Activated CD4-positive, alpha-beta T cell treated with anti-CD3 and anti-CD28 coated beads, Interleukin-2, amount 50 U/mL, for 1 hour (primary cell): ENCODE measurements at regions not wholly inside any gene's neighbourhood (a gene's known extent, or its start where the extent isn't known, plus 50 kb on each side); places are given as distances from the start of the nearest gene placed in this dataset.

Experiments
- DNase-seq: peaks from one replicate; pipeline ENCODE4 v3.0.0-alpha.2; 2020

GRCh38 chr2:4265936-4266335, 562.6 kb downstream of the DCDC2C start:
- DNase-seq = no peak

GRCh38 chr2:4269885-4270284, 566.5 kb downstream of the DCDC2C start:
- no peak for DNase-seq

- DNase-seq = no peak
Measured at GRCh38 chr2:4272261-4272858, 569.0 kb downstream of the DCDC2C start.

- DNase-seq = no peak
Measured at GRCh38 chr2:4278392-4278791, 575.0 kb downstream of the DCDC2C start.

GRCh38 chr2:4279431-4279830, 576.1 kb downstream of the DCDC2C start:
- no peak for DNase-seq

GRCh38 chr2:4291430-4291829, 588.1 kb downstream of the DCDC2C start:
- DNase-seq = no peak

GRCh38 chr2:4295680-4296079, 592.3 kb downstream of the DCDC2C start:
- no peak for DNase-seq

GRCh38 chr2:4300616-4301015, 597.2 kb downstream of the DCDC2C start:
- DNase-seq = no peak

GRCh38 chr2:4324531-4324930, 621.2 kb downstream of the DCDC2C start:
- DNase-seq = no peak

GRCh38 chr2:4336864-4337263, 633.5 kb downstream of the DCDC2C start:
- DNase-seq = no peak

GRCh38 chr2:4338345-4338744, 635.0 kb downstream of the DCDC2C start:
- no peak for DNase-seq

GRCh38 chr2:4340536-4340935, 637.2 kb downstream of the DCDC2C start:
- no peak for DNase-seq

- no peak for DNase-seq
Measured at GRCh38 chr2:4346628-4347027, 643.3 kb downstream of the DCDC2C start.

GRCh38 chr2:4353668-4354067, 650.3 kb downstream of the DCDC2C start:
- DNase-seq = no peak

GRCh38 chr2:4354164-4354563, 650.8 kb downstream of the DCDC2C start:
- DNase-seq = no peak

GRCh38 chr2:4354678-4355077, 651.3 kb downstream of the DCDC2C start:
- no peak for DNase-seq

- no peak for DNase-seq
Measured at GRCh38 chr2:4356109-4356508, 652.7 kb downstream of the DCDC2C start.

GRCh38 chr2:4356541-4356940, 653.2 kb downstream of the DCDC2C start:
- no peak for DNase-seq

GRCh38 chr2:4357121-4357520, 653.7 kb downstream of the DCDC2C start:
- DNase-seq = no peak

- DNase-seq = no peak
Measured at GRCh38 chr2:4358837-4359236, 655.5 kb downstream of the DCDC2C start.

- no peak for DNase-seq
Measured at GRCh38 chr2:4368907-4369306, 665.5 kb downstream of the DCDC2C start.

GRCh38 chr2:4369826-4370419, 666.5 kb downstream of the DCDC2C start:
- DNase-seq = no peak

GRCh38 chr2:4370422-4371090, 667.2 kb downstream of the DCDC2C start:
- no peak for DNase-seq

GRCh38 chr2:4381049-4381448, 677.7 kb downstream of the DCDC2C start:
- DNase-seq = no peak

- no peak for DNase-seq
Measured at GRCh38 chr2:4381773-4382172, 678.4 kb downstream of the DCDC2C start.
